HepG2 (cell line): ENCODE measurements at regions not wholly inside any gene's neighbourhood (a gene's known extent, or its start where the extent isn't known, plus 50 kb on each side); places are given as distances from the start of the nearest gene placed in this dataset.

Experiments
- ARNT2 ChIP-seq: sonication (generic); formaldehyde crosslinking; IDR thresholded peaks from 2 replicates; pipeline ENCODE4 v1.8.0; 2022; ENCODE audit warnings: mild to moderate bottlenecking, low read depth, missing genetic modification reagents, moderate library complexity
- CBX1 ChIP-seq: IDR thresholded peaks from one replicate; pipeline ENCODE4 v1.6.1; 2016; ENCODE audit warnings: antibody characterized with exemption, low read depth
- CHD4 ChIP-seq: fragments of 200-600 bp; sonication (generic); IDR thresholded peaks from 2 replicates; pipeline ENCODE4 v1.7.0; 2017; ENCODE audit warnings: mild to moderate bottlenecking, low read length, borderline replicate concordance
- HNF4A ChIP-seq: sonication (generic); formaldehyde crosslinking; IDR thresholded peaks from 2 replicates; pipeline ENCODE4 v1.4.0; 2020; ENCODE audit warnings: missing genetic modification reagents
- MTERF4 ChIP-seq: sonication (generic); formaldehyde crosslinking; IDR thresholded peaks from 2 replicates; pipeline ENCODE4 v1.8.0; 2023; ENCODE audit warnings: mild to moderate bottlenecking, missing genetic modification reagents
- RCOR2 ChIP-seq: IDR thresholded peaks from 2 replicates; pipeline ENCODE4 v1.6.1; 2016; ENCODE audit warnings: missing biosample characterization, missing genetic modification reagents
- SNRNP70 ChIP-seq: fragments of 200-400 bp; formaldehyde crosslinking; IDR thresholded peaks from 2 replicates; pipeline ENCODE4 v1.6.1; 2017; ENCODE audit warnings: mild to moderate bottlenecking, low read depth, low read length, moderate library complexity
- TARDBP ChIP-seq: sonication (generic); formaldehyde crosslinking; IDR thresholded peaks from 2 replicates; pipeline ENCODE4 v1.8.0; 2022; ENCODE audit warnings: mild to moderate bottlenecking, missing genetic modification reagents
- TOE1 ChIP-seq: sonication (generic); formaldehyde crosslinking; IDR thresholded peaks from 2 replicates; pipeline ENCODE4 v1.4.0; 2020; ENCODE audit warnings: mild to moderate bottlenecking, missing genetic modification reagents
- ZNF260 ChIP-seq: sonication (generic); formaldehyde crosslinking; IDR thresholded peaks from 2 replicates; pipeline ENCODE4 v1.4.0; 2020; ENCODE audit warnings: missing genetic modification reagents, low read depth, mild to moderate bottlenecking, borderline replicate concordance
- ZNF710 ChIP-seq: sonication (generic); formaldehyde crosslinking; IDR thresholded peaks from 2 replicates; pipeline ENCODE4 v1.5.0; 2020; ENCODE audit warnings: mild to moderate bottlenecking, missing genetic modification reagents, borderline replicate concordance
- ZNF879 ChIP-seq: sonication (generic); formaldehyde crosslinking; IDR thresholded peaks from 2 replicates; pipeline ENCODE4 v1.8.1; 2023; ENCODE audit warnings: missing genetic modification reagents
- ZSCAN5A ChIP-seq: sonication (generic); formaldehyde crosslinking; IDR thresholded peaks from 2 replicates; pipeline ENCODE4 v1.8.0; 2022; ENCODE audit warnings: mild to moderate bottlenecking, missing genetic modification reagents, borderline replicate concordance

- peak; percentile 24; the same call in 1 of the 2 replicates for TF ChIP-seq ZSCAN5A (CRISPR knock-in tag)
- no peak for TF ChIP-seq SNRNP70
- TF ChIP-seq CBX1, result peak; percentile 41
- TF ChIP-seq ARNT2 (CRISPR knock-in tag), result 0 out of 2 replicates have a peak, but pooled peaks have one; percentile 17
- TF ChIP-seq ZNF260 (CRISPR knock-in tag), result no peak
- no peak for TF ChIP-seq TOE1
- 0 out of 2 replicates have a peak, but pooled peaks have one; percentile 18 for TF ChIP-seq TARDBP (CRISPR knock-in tag)
- TF ChIP-seq ZNF879, result no peak
- 0 out of 2 replicates have a peak, but pooled peaks have one; percentile 42 for TF ChIP-seq CHD4
- TF ChIP-seq MTERF4 (CRISPR knock-in tag), result no peak
- 0 out of 2 replicates have a peak, but pooled peaks have one; percentile 14 for TF ChIP-seq RCOR2
- TF ChIP-seq HNF4A, result 0 out of 2 replicates have a peak, but pooled peaks have one; percentile 15
- 0 out of 2 replicates have a peak, but pooled peaks have one; percentile 1 for TF ChIP-seq ZNF710 (CRISPR knock-in tag)
- TF ChIP-seq, all 625 proteins: peak for 15
Observed at GRCh38 chr20:53803492-53804155, 210.0 kb upstream of the ZNF217 start (continued).
